Stimulated activated CD4-positive, alpha-beta T cell treated with anti-CD3 and anti-CD28 coated beads, Interleukin-1b, Interleukin-23, amount 100 ng/mL, for 4 hours (primary cell): ENCODE measurements at regions not wholly inside any gene's neighbourhood (a gene's known extent, or its start where the extent isn't known, plus 50 kb on each side); places are given as distances from the start of the nearest gene placed in this dataset.

Source experiments
- DNase-seq, 2 donors: peaks; one replicate each; pipeline ENCODE4 v3.0.0-alpha.2; 2020; ENCODE audit warnings: low read depth in 2 of 2

GRCh38 chr2:221153226-221153625 lies 418.9 kb downstream of the EPHA4 start:
- DNase-seq = no peak

- no peak for DNase-seq
Observed at GRCh38 chr2:221154176-221154575, 417.9 kb downstream of the EPHA4 start.

GRCh38 chr2:221156062-221156734 lies 415.9 kb downstream of the EPHA4 start:
- DNase-seq = no peak

GRCh38 chr2:221161186-221161585 lies 410.9 kb downstream of the EPHA4 start:
- DNase-seq = no peak

GRCh38 chr2:221166292-221166691 lies 405.8 kb downstream of the EPHA4 start:
- no peak for DNase-seq

- DNase-seq = no peak
Observed at GRCh38 chr2:221167561-221167960, 404.5 kb downstream of the EPHA4 start.

- DNase-seq = no peak
Observed at GRCh38 chr2:221169724-221170123, 402.4 kb downstream of the EPHA4 start.

- DNase-seq = no peak
Observed at GRCh38 chr2:221170548-221170947, 401.6 kb downstream of the EPHA4 start.

GRCh38 chr2:221176667-221177066 lies 395.4 kb downstream of the EPHA4 start:
- DNase-seq = no peak

- no peak for DNase-seq
Observed at GRCh38 chr2:221178139-221178538, 394.0 kb downstream of the EPHA4 start.

- no peak for DNase-seq
Observed at GRCh38 chr2:221186873-221187272, 385.2 kb downstream of the EPHA4 start.

- no peak for DNase-seq
Observed at GRCh38 chr2:221189431-221190067, 382.6 kb downstream of the EPHA4 start.

GRCh38 chr2:221195829-221196228 lies 376.3 kb downstream of the EPHA4 start:
- no peak for DNase-seq

GRCh38 chr2:221197225-221197856 lies 374.8 kb downstream of the EPHA4 start:
- DNase-seq = no peak

GRCh38 chr2:221198309-221198708 lies 373.8 kb downstream of the EPHA4 start:
- DNase-seq = no peak

- no peak for DNase-seq
Observed at GRCh38 chr2:221200184-221200839, 371.8 kb downstream of the EPHA4 start.

GRCh38 chr2:221202431-221202830 lies 369.7 kb downstream of the EPHA4 start:
- DNase-seq = no peak

- DNase-seq = no peak
Observed at GRCh38 chr2:221203125-221203524, 369.0 kb downstream of the EPHA4 start.

GRCh38 chr2:221203856-221204255 lies 368.2 kb downstream of the EPHA4 start:
- no peak for DNase-seq

GRCh38 chr2:221204699-221205098 lies 367.4 kb downstream of the EPHA4 start:
- no peak for DNase-seq

- DNase-seq = no peak
Observed at GRCh38 chr2:221205103-221205673, 366.9 kb downstream of the EPHA4 start.

GRCh38 chr2:221210686-221211085 lies 361.4 kb downstream of the EPHA4 start:
- DNase-seq = no peak
